ENCODE measurements at regions not wholly inside any gene's neighbourhood (a gene's known extent, or its start where the extent isn't known, plus 50 kb on each side); places are given as distances from the start of the nearest gene placed in this dataset.

DNA sequence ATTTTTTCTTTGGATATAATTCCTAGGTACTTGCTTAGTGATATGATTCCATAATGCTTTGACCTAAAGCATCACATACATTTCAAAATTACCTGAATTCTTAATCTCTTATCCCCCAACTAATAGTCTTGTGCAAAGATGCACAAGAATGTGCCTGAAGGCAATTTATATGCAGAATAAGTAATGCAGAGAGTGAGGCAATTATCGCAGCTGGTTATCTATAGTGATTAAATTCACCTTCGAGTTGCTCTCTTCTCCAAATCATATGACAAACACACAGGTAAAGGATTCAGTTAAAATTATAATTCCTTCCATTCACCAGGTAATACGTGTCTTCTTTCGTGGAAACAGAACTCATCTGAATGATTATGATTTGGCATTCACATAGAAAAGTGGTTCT, 717.3 kb downstream of the MRPL39 start:
- Histone ChIP-seq H3K56ac (ENCODE audit: extremely low read depth, insufficient read depth, low read length) (no peak overlapping the region), H3K79me1 (ENCODE audit: low read depth in 1 of 2, low read length in 2 of 2) (no peaks in the 10 kb centered on the region), H2AK9ac (replicated peaks; ENCODE audit: low read depth, low read length, poor library complexity) (no peak overlapping the region), H3K27me3 (ENCODE audit: control insufficient read depth, insufficient read depth, low read length) (no peaks in the 10 kb centered on the region), H4K8ac (ENCODE audit: low read depth in 2 of 2, low read length in 2 of 2) (no peak overlapping the region), H4K20me1 (ENCODE audit: insufficient read depth, low read length) (no peaks in the 10 kb centered on the region), H2BK120ac (ENCODE audit: low read depth, low read length) (no peak overlapping the region), H2BK5ac (ENCODE audit: low read depth, low read length, poor library complexity, severe bottlenecking) (no peak overlapping the region), H3K27ac (ENCODE audit: insufficient read depth, low read length) (no peak overlapping the region), H3K4me1 (ENCODE audit: control insufficient read depth, insufficient read depth, low read length) (no peaks in the 10 kb centered on the region), H2BK20ac (ENCODE audit: low read depth, low read length) (no peak overlapping the region), H3K23ac (ENCODE audit: low read depth, low read length) (no peak overlapping the region), H3K4ac (ENCODE audit: low read depth, low read length) (no peak overlapping the region), H2AFZ (replicated peaks; ENCODE audit: low read length, poor library complexity) (no peak overlapping the region), H3K36me3 (ENCODE audit: control insufficient read depth, insufficient read depth, low read length) (no peaks in the 10 kb centered on the region), H3K4me2 (ENCODE audit: low read depth, low read length) (no peak overlapping the region), H3K9ac (ENCODE audit: low read depth, low read length) (no peak overlapping the region), H2AK5ac (ENCODE audit: low read depth, low read length) (no peak overlapping the region), H4K91ac (ENCODE audit: insufficient read depth, low read depth, low read length) (no peak overlapping the region), H3K18ac (ENCODE audit: low read depth, low read length) (no peak overlapping the region), H4K5ac (ENCODE audit: low read depth, low read length) (no peak overlapping the region), H3K4me3 (ENCODE audit: insufficient read depth, low read depth, low read length) (no peak overlapping the region), H3K14ac (replicated peaks; ENCODE audit: low read depth, low read length) (no peak overlapping the region), H3K9me3 (ENCODE audit: control insufficient read depth, insufficient read depth, low read length) (no peaks in the 10 kb centered on the region), H3K9me1 (ENCODE audit: insufficient read depth, low read length) (no peaks in the 10 kb centered on the region), H2BK15ac (ENCODE audit: low read depth, low read length) (no peak overlapping the region)
- no peak for DNase-seq
- TF ChIP-seq RFX5 (IDR thresholded peaks at IDR 0.05; ENCODE audit: low read depth, low read length) (no peak), POLR2A (IDR thresholded peaks at IDR 0.05; ENCODE audit: low read depth, low read length) (no peak), SMC3 (IDR thresholded peaks at IDR 0.05; ENCODE audit: low read depth, low read length) (no peak), RAD21 (IDR thresholded peaks at IDR 0.05; ENCODE audit: low read length) (no peak), CEBPB (IDR thresholded peaks at IDR 0.05; ENCODE audit: low read depth, low read length) (no peak), MAFK (IDR thresholded peaks at IDR 0.05; ENCODE audit: low read depth, low read length) (no peak), BHLHE40 (IDR thresholded peaks at IDR 0.05; ENCODE audit: low read depth, low read length) (no peak), CHD1 (IDR thresholded peaks at IDR 0.05; ENCODE audit: low read depth, low read length) (no peak), FOS (IDR thresholded peaks at IDR 0.05; ENCODE audit: low read depth, low read length) (no peak), RCOR1 (IDR thresholded peaks at IDR 0.05; ENCODE audit: insufficient replicate concordance, low read length) (no peak)
- TF ChIP-seq, protein P1, sequence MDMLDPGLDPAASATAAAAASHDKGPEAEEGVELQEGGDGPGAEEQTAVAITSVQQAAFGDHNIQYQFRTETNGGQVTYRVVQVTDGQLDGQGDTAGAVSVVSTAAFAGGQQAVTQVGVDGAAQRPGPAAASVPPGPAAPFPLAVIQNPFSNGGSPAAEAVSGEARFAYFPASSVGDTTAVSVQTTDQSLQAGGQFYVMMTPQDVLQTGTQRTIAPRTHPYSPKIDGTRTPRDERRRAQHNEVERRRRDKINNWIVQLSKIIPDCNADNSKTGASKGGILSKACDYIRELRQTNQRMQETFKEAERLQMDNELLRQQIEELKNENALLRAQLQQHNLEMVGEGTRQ (IDR thresholded peaks at IDR 0.05; ENCODE audit: low read depth, low read length), result no peak
- TF ChIP-seq, protein P2, sequence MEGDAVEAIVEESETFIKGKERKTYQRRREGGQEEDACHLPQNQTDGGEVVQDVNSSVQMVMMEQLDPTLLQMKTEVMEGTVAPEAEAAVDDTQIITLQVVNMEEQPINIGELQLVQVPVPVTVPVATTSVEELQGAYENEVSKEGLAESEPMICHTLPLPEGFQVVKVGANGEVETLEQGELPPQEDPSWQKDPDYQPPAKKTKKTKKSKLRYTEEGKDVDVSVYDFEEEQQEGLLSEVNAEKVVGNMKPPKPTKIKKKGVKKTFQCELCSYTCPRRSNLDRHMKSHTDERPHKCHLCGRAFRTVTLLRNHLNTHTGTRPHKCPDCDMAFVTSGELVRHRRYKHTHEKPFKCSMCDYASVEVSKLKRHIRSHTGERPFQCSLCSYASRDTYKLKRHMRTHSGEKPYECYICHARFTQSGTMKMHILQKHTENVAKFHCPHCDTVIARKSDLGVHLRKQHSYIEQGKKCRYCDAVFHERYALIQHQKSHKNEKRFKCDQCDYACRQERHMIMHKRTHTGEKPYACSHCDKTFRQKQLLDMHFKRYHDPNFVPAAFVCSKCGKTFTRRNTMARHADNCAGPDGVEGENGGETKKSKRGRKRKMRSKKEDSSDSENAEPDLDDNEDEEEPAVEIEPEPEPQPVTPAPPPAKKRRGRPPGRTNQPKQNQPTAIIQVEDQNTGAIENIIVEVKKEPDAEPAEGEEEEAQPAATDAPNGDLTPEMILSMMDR (conservative IDR thresholded peaks at IDR 0.05; ENCODE audit: low read depth, low read length), result no peak
- POLR2A ChIA-PET (ENCODE audit: unreplicated experiment), result no interaction called here
- ATAC-seq (ENCODE audit: low read depth), result no peak
- BruUV-seq (replicated peaks), result no TSS peak
- no CpG with 5 or more reads among the region's 4 CpGs for WGBS, 2 experiments (ENCODE audit: extremely low coverage in 2 of 2, insufficient read length in 1 of 2)
- intact Hi-C loops (cut with micrococcal nuclease), result no loop called here
- CTCF ChIA-PET, result no interaction called here
- in situ Hi-C loops (cut with MboI; ENCODE audit: low sequenced_read_pairs), result loop anchor here (10.0 kb wide), 1 partner anchor 485 kb away; no protein-coding TSS in a partner anchor
- dilution Hi-C loops (cut with HindIII; ENCODE audit: low sequenced_read_pairs, unreplicated experiment), result no loop called here

Data from IMR-90 (cell line).